NCI-H460 (cell line): ENCODE measurements at regions not wholly inside any gene's neighbourhood (a gene's known extent, or its start where the extent isn't known, plus 50 kb on each side); places are given as distances from the start of the nearest gene placed in this dataset.
"Not testable (repeated sequence)": the region's sequence is repeated elsewhere in the genome, so short reads cannot be mapped to it uniquely, and the experiment has no call there.

Experiments
- DNase-seq: peaks from one replicate; pipeline ENCODE4 v3.0.0-alpha.2; 2016; ENCODE audit warnings: low read depth; ENCODE audit errors: extremely low read depth

DNA sequence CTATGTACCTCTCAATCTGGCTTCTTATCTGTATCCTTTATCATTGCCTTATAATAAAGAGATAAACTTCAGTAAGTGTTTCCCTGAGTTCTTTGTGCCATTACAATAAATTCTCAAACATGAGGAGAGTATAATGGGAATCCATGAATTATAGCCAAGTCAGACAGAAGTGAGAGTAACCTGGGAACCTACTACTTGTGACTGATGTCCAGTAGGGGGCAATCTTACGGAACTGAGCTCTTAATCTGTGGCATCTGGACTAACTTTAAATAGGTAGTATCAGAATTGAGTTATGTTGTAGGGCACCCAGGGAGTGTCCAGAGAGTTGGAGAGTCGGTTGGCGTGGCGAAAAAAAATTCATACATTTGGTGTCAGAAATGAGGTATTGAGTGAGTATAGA is 542.6 kb downstream of the ZBBX start:
- DNase-seq, result no peak

DNA sequence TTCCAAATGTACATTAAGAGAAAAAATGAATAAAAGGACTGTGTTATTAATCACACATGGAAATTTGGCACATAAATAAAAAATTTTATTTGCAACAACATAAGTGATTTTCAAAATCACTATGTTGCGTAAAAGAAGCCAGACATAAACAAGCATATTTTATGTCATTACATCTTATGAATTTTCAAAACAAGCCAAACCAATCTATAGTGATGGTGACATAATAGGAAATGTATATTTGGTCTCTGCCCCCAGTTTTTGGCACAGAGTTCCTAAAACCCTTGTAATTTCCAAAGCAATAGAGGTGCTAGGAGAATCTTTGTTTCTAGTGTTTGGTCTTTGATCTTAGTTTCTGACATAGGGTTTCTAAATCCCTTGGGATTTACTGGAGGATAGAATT is 543.3 kb downstream of the ZBBX start:
- DNase-seq, result no peak

DNA sequence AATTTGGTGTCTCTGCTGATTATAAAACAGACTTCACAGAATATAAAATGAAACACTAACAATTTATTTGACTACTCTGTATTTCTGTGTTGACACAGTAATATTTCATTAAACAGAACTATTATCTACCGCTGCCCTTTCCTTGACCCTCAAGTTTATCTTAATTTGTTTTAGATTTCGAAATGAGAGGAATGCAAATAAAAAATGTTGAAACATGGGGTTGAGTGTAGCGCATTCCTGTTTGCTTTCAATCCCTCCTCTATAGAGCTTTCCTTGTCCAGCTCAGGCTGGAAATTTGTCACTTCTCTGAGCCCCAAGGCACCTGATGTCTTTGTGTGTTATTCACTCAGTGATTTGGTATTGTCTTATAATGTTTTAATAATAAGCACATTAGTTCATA is 550.2 kb downstream of the ZBBX start:
- DNase-seq, result peak; percentile 24

DNA sequence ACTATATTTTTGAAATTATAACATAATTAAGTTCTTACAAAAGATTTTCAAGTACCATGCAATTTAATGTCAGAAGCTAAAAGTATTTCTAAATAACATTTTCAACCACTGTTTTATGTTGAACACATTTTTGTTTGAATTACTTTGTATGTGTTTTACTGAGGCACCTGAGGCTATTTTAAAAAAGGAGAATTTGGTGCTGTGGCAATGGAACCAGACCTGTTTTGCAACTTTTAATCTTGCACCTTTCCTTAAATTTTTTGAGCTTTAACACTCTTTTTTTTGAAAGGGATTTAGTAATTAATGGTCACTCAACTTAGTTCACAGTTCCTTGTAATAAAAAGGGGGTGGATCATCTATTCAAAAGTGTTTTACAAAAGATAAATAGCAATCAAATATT is 561.6 kb downstream of the ZBBX start:
- DNase-seq, result no peak

DNA sequence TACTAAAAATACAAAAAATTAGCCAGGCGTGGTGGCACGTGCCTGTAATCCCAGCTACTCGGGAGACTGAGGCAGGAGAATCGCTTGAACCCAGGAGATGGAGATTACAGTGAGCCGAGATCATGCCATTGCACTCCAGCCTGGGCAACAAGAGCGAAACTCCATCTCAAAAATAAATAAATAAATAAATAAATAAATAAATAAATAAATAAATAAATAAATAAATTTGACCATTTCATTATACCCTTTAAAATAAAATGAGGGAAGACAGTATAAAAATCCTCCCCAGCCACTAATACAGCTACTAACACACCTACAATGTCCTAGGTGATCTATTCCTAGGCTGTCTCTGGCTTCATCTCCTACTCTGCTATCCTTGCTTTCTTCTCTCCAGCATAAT is 562.8 kb downstream of the ZBBX start:
- DNase-seq, result not testable (repeated sequence)

DNA sequence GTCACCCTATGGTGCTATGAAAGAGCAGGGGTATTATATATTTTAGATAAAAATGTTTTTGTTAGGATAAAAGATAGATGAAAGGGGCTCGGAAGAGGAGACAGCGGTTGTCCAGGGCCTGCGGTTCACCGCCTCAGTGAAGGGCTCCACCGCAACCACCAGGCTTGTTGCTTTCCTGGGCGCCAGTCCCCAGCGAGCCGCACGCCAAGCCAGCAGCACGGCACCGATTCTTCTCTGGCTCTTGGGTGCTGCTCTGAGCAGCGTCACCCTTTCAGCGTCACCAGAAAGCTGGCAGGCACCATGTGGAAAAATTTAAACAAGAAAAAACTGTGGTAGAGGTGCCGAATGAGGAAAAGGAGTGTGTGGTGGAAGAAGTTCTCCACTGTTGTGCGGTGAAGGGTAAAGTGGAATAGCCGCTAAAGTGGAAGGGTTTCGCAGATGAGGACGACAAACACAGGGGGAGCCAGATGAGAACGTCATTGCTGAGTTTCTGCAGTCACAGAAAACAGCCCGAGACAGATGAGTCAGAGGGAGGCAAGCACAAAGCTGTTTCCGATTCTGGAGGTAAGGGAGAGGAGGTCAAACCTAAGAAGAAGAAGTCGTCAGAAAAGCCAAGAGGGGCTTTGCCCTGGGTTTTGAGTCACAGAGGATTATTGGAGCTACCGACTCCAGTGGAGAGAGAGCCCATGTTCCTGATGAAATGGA is 569.2 kb downstream of the ZBBX start:
- DNase-seq, result no peak

DNA sequence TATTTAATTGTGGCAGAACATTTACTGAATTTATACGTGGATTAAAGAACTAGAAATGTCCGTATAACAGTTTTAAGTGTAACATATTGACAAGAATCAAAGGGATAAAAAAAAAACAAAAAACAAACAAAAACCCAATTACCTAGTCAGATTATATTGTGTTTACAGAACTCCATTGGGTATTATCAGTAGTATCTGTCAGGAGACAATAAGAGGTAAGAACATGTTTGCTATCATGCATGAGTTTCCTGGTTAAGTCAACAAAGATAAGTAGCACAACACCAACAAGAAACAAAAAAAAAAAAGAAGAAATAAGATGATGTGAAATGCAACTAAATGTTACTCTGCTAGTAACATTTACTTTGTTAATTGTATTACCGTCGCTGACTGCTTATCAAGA is 570.6 kb downstream of the ZBBX start:
- DNase-seq, result no peak

DNA sequence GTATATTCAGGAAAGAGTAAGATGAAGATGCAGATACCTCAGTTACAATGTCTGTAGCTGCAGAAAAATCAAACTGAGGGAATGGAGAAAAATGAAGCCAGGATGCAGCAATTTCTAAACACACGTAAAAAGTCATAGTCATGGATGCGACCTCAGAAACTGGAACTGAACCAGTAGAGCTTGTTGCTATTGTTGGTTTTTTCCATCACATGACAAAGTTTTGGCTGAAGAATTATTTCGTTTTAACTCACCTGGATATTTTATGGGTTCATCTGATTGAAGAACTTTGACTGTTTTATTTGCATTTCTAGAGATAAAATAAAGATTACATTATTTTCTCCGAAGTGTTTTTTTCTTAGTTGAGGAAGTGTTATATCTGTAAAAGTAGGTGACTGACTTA is 591.2 kb downstream of the ZBBX start:
- DNase-seq, result no peak

DNA sequence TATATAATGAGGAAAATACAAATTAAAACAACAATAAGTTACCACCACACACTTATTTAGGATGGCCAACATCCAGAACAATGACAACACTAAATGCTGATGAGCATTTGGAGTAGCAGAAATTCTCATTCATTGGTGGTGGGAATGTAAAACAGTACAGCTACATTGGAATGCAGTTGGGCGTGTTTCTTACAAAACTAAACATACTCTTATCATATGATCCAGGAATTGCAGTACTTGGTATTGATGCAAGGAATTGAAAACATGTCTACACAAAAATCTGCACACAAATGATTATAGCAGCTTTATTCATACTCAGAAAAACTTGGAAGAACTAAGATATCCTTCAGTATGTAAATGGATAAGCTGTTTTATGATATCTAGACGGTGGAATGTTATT is 594.2 kb downstream of the ZBBX start:
- DNase-seq, result no peak

DNA sequence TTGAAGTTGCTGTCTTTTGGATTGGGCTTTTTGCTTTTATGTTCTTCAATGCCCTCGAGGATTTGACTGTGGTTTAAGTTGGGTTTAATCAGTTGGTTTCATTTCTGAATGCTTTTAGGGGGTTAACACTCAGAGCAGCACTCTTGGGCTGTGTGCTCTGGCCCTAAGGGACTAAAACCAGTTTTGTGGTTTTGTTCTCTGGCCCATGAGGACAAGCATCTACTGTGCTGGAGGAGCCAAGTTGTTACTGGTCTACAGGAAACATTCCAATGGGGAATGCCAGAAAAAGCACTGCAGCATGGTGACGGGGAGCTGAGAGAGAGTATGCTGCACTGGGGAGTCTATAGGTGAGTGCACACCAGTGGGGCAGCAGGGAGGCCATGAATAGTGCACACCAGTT is 596.9 kb downstream of the ZBBX start:
- no peak for DNase-seq

DNA sequence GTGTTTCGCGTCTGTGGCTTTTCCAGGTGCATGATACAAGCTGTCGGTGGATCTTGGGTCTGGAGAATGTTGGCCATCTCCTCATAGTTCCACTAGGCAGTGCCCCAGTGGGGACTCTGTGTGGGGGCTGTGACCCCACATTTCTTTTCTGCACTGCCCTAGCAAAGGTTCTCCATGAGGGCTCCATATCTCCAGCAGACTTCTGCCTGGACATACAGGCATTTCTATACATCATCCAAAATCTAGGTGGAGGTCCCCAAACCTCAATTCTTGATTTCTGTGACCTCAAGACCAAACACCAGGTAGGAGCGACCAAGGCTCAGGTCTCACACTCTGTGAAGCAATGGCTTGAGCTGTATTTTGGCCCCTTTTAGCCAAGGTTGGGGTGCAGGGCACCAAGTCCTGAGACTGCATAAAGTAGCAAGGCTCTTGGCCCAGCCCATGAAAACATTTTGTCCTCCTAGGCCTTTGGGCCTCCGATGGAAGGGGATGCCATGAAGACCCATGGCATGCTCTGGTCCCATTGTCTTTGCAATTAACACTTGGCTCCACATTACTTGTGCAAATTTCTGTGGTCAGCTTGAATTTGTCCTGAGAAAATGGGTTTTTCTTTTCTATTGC is 615.3 kb downstream of the ZBBX start:
- no peak for DNase-seq

DNA sequence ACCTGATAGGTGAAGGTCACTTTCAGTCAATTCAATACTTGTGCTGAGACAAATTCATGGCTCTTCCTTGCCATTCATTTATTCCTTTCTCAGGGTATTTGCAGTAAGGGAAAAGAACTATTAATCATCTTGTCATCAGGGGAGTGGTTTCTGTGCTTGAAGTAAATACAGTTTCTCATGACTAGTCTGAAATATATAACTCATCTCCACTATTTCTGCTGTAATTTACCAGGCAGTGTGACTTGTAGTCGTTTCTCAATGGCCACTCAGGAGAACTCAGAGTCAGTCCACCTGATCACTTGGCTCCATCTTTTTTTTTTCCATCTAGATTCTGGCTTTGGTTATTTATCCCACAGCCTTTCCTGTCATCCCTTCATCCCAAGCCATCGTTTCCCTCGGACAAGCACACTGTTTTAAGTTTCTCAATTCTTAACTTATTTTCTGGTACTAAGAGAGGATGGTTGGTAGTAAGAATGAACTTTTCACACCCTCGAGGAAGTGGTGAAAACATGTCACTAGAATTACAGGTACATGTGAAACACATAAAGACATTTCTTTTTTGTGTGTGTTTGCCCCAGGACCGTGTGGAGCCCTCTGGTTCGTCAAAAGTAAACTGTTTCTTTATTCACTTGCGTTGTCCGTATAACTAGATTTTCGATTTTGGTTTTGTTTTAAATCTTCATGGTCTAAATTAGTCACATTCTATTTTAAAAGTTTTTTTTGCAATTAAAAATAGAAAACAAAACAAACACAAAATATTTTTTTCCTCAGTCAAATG is 620.2 kb downstream of the ZBBX start:
- no peak for DNase-seq

DNA sequence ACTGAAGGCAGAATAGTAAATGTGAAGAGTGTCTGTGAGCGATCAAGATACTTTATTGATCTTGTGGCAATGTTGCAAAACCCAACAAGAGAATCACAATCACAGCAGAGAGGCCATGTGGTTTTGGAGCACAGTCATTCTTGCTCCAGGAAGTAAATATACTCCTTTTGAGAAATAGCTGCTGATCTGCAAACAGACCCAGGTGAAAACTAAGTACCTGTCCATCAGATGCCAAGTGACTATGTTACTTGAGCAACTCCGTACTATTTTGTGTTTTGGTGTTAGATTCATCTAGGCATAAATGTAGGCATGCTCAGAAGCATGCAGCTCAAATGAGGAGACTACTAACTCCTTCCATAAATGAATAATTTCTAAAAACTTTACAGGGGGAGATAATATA is 627.9 kb downstream of the ZBBX start:
- DNase-seq, result no peak

DNA sequence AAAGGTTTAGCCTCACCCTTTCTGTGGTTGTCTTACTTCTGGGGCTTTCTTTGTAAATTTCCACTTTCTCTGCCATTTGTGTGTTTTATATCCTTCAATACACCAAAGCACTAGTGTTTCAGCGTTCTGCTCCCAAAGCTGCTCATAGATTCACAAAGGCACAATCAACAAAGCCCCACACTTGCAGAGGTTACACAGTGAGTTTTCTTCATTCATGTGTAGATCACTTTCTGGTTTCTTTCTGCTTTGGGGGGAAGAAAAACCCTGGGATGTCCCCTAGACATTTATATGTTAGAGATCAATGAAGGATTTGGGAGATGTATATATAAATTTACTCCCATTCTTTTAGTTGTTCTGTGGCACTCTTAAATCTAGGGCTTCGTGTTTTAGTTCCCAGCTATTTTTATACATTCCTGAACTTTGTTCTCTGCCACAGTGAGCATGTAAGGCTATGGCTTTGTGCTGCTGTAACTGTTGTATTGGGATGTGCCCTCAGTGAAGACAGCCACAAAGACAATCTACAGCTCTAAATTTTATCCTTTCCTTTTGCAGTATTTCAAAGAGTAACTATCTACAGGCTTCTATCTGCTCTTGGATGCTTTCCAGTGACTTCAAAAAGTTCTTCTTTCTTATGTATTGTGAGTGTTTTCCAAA is 636.5 kb downstream of the ZBBX start:
- DNase-seq, result no peak

DNA sequence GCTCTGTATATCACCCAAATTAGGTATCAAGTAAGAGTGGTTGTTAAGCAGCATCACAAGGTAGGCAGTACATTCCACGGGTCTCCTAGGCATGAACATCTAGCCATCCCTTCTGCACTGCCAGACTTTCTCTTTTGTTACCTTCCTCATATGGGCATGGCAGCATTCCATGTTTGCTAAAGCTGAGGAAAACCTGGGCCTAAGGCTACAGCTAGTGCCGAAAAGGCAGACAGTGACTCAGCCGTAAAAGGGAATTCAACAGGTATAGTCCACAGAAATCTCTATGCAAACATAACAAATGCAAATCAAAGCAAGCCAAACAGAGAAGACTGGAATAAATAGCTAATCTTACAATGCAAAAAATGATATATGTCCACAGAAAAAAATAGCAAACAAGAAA is 645.4 kb downstream of the ZBBX start:
- no peak for DNase-seq

DNA sequence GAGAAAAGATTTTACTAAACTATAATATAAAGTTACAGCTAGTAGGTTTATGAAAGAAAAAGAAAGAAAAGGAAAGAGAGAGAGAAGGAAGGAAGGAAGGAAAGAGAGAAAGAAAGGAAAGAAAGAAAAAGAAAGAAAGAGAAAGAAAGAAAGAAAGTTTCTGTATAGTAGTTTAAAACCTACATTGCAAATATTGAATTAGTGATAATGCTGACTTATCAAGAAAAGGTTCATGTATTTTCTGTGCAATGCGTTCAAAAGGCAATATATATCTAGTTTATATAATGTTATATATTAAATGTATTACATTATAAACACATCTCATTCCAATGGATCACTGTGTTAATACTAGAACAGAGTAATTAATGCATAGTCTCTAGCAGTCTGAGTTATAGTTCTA is 648.4 kb downstream of the ZBBX start:
- no peak for DNase-seq

DNA sequence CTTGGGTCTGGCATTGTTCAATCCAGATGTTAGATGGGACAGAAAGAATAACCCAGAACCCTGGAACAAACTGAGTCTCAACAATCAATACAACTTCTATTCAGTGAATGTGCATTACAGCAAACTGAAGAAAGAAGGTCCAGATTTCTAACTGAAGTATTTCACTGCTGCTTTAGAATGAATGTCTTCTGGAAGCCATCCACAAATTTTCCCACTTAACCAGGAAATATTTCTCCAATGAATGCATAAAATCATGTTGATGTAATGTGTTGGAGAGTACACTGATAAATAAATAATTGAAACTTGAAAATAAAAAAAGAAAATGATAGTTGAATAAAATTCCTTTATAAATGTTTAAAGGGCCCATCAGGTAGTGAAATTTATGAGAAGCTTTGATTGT is 658.6 kb downstream of the ZBBX start:
- DNase-seq, result no peak

DNA sequence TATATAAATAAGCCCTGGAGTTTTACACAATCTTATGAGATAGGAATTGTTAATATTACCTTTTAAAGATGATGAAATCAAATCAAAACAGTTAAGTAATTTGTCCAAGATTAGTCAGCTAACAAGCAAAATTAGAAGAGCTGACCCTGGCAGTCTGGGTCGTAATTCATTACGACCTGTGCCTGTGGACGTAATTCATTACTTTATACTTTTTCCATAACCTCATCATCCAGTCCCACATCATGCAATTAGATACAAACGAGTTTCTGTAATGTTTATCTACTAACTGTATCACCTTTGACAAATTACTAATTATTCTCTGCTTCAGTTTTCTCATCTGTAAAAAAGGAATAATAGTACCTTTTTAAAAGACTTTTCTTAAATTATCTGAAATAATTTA is 665.9 kb downstream of the ZBBX start:
- no peak for DNase-seq

DNA sequence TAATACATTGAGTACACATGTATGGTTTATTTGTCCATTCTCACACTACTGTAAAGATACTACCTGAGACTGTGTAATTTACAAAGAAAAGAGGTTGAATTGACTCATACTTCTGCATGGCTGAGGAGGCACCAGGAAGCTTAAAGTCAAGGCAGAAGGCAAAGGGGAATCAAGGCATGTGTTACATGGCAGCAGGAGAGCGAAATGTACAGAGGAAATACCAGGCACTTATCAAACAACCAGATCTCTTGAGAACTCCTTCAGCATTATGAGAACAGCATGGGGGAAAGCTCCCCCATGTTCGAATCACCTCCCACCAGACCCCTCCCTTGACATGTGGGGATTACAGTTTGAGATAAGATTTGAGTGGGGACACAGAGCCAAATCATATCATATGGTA is 666.3 kb downstream of the ZBBX start:
- no peak for DNase-seq

DNA sequence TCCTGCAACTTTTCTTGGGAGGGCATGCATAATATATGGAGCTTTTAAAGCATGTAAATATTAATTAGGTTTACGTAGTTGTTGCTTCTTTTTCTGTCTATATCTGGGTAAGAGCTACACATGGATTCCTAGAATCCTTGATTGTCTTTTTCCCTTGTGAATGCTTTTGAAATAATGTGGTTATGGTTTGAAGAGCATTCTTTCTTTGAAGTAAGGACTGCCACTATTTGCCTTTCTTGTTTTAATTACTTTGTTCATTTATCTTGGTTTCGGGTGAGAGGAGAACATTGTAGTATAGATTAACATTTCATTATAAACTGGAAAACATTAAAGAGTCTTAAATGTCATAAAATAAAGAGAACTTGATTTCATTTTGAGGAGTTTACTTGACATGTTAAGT is 674.0 kb downstream of the ZBBX start:
- no peak for DNase-seq

DNA sequence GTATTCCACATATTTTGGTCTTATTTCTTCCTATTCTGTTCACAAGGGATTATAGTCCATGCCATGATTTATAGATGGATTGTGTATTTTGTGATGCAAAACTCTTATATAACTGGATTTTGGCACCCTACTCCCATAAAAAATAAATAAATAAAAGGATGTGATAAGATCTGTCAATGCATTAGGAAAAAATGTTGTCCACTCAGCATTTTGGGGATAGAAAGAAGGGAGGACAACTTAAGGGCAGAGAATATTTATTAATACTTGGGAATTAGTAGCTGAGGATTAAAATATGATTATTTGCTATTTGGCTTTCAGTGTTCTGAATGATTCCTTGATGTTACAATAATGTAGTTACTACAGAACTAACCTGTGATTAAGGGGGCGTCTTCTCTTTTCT is 682.6 kb downstream of the ZBBX start:
- DNase-seq, result no peak

DNA sequence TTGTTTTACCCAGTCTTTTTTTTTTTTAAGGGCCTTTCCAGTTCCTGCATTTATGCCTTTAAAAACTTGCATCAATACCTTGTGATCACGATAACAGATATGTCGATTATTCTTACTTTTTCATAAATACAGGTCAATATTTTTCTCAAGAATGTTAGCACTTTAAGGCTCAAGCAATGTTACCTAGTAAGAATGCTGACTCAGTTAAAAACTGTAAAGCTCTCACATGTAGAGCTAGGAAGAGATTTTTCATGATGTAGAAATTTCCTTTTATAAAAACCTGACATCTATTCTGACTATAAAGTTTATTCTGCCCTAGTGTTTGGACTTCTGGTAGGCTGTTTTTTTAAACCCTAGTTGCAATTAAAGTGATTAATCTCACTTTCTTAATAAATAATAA is 684.0 kb downstream of the ZBBX start:
- DNase-seq, result no peak
